Lower leg skin (tissue), 3 donors: ENCODE measurements at regions not wholly inside any gene's neighbourhood (a gene's known extent, or its start where the extent isn't known, plus 50 kb on each side); places are given as distances from the start of the nearest gene placed in this dataset.

Source experiments
- CTCF ChIP-seq, 3 donors: fragments of 450-650 bp; IDR thresholded peaks; one replicate each; pipeline ENCODE4 v1.5.1; 2016; ENCODE audit warnings: antibody characterized with exemption in 3 of 3, mild to moderate bottlenecking in 3 of 3, moderate library complexity in 2 of 3
- POLR2A ChIP-seq, 2 donors: fragments of 450-650 bp; IDR thresholded peaks; one replicate each; pipeline ENCODE4 v1.6.1; 2016 to 2017; ENCODE audit warnings: antibody characterized with exemption in 2 of 2, mild to moderate bottlenecking in 1 of 2, moderate library complexity in 1 of 2

- TF ChIP-seq CTCF (IDR thresholded peaks at IDR 0.05) (no peak), POLR2A (IDR thresholded peaks at IDR 0.05) (no peak)
Measured at GRCh38 chr12:30859226-30859625, 67.3 kb upstream of the TSPAN11 start.
